Mesendoderm (in vitro differentiated cells): ENCODE measurements at regions not wholly inside any gene's neighbourhood (a gene's known extent, or its start where the extent isn't known, plus 50 kb on each side); places are given as distances from the start of the nearest gene placed in this dataset.

Source experiments
- DNase-seq: peaks from one replicate; pipeline ENCODE4 v3.0.0; 2013
- H2AK5ac ChIP-seq: 2 replicates; pipeline ENCODE4 v1.6.1; 2013; ENCODE audit warnings: low read length, inconsistent platforms
- H2BK120ac ChIP-seq: 2 replicates; pipeline ENCODE4 v1.6.1; 2013; ENCODE audit warnings: low read depth, mild to moderate bottlenecking, low read length, moderate library complexity, mixed read lengths
- H2BK15ac ChIP-seq: replicated peaks from 2 replicates; pipeline ENCODE4 v1.6.1; 2013; ENCODE audit warnings: low read depth, mild to moderate bottlenecking, moderate library complexity
- H2BK5ac ChIP-seq: 2 replicates; pipeline ENCODE4 v1.6.1; 2013; ENCODE audit warnings: low read length, inconsistent platforms
- H3K18ac ChIP-seq: 2 replicates; pipeline ENCODE4 v1.6.1; 2013; ENCODE audit warnings: mild to moderate bottlenecking, low read length, mixed read lengths
- H3K23ac ChIP-seq: one replicate; pipeline ENCODE4 v1.6.1; 2013; ENCODE audit warnings: low read length
- H3K27ac ChIP-seq: 2 replicates; pipeline ENCODE4 v1.5.1; 2013; ENCODE audit warnings: low read depth, mild to moderate bottlenecking, inconsistent platforms, low read length, moderate library complexity
- H3K27me3 ChIP-seq: 2 replicates; pipeline ENCODE4 v1.6.1; 2013; ENCODE audit warnings: low read length, control low read depth, mild to moderate bottlenecking, inconsistent platforms; ENCODE audit not compliant: insufficient read depth, poor library complexity
- H3K36me3 ChIP-seq: 2 replicates; pipeline ENCODE4 v1.6.1; 2013; ENCODE audit warnings: low read length, inconsistent platforms; ENCODE audit not compliant: control insufficient read depth, insufficient read depth
- H3K4ac ChIP-seq: one replicate; pipeline ENCODE4 v1.6.1; 2013; ENCODE audit warnings: low read depth, mild to moderate bottlenecking, low read length, moderate library complexity
- H3K4me1 ChIP-seq: 2 replicates; pipeline ENCODE4 v1.6.1; 2013; ENCODE audit warnings: low read depth, low read length, inconsistent platforms; ENCODE audit not compliant: control insufficient read depth
- H3K4me2 ChIP-seq: 2 replicates; pipeline ENCODE4 v1.6.1; 2013; ENCODE audit warnings: low read length
- H3K4me3 ChIP-seq: 2 replicates; pipeline ENCODE4 v1.5.1; 2013; ENCODE audit warnings: mild to moderate bottlenecking, low read length
- H3K56ac ChIP-seq: one replicate; pipeline ENCODE4 v1.6.1; 2013; ENCODE audit warnings: low read length
- H3K79me1 ChIP-seq: 2 replicates; pipeline ENCODE4 v1.6.1; 2013; ENCODE audit warnings: low read length, inconsistent platforms
- H3K79me2 ChIP-seq: 2 replicates; pipeline ENCODE4 v1.6.1; 2013; ENCODE audit warnings: mild to moderate bottlenecking, low read length; ENCODE audit not compliant: control insufficient read depth, insufficient read depth
- H3K9ac ChIP-seq: 2 replicates; pipeline ENCODE4 v1.6.1; 2013; ENCODE audit warnings: low read length, inconsistent platforms
- H4K5ac ChIP-seq: one replicate; pipeline ENCODE4 v1.6.1; 2013; ENCODE audit warnings: low read length
- H4K8ac ChIP-seq: one replicate; pipeline ENCODE4 v1.6.1; 2013; ENCODE audit warnings: low read depth, mild to moderate bottlenecking, control low read depth, low read length, moderate library complexity
- WGBS: extraction: QIAGEN DNeasy Blood & Tissue Kit; methylation state at CpG from one replicate; pipeline ENCODE4 v1.1.7; 2013; ENCODE audit warnings: low lambda C conversion rate, missing lambda C conversion rate; ENCODE audit not compliant: insufficient coverage; ENCODE audit errors: extremely low coverage; 5-methylcytosine and 5-hydroxymethylcytosine counted together

- no peak overlapping the region for H2AK5ac ChIP-seq
- no peak overlapping the region for H2BK15ac ChIP-seq
- DNase-seq = no peak
- H3K18ac ChIP-seq = no peak overlapping the region
- no peak overlapping the region for H4K8ac ChIP-seq
- H3K23ac ChIP-seq = no peak overlapping the region
- H3K27ac ChIP-seq = no peak overlapping the region
- no peak overlapping the region for H2BK120ac ChIP-seq
- no peak overlapping the region for H3K4me2 ChIP-seq
- H3K79me1 ChIP-seq = no peaks in the 10 kb centered on the region
- no peak overlapping the region for H4K5ac ChIP-seq
- no peak overlapping the region for H2BK5ac ChIP-seq
- no peaks in the 10 kb centered on the region for H3K27me3 ChIP-seq
- no peak overlapping the region for H3K9ac ChIP-seq
- H3K36me3 ChIP-seq = no peaks in the 10 kb centered on the region
- H3K4me1 ChIP-seq = peaks cover 1% of the 10 kb centered on the region
- no peaks in the 10 kb centered on the region for H3K79me2 ChIP-seq
- no peak overlapping the region for H3K4me3 ChIP-seq
- no CpG with 5 or more reads among the region's 13 CpGs for WGBS
- H3K4ac ChIP-seq = no peak overlapping the region
- H3K56ac ChIP-seq = no peak overlapping the region
Observed at GRCh38 chr12:3336606-3337311, 154.2 kb upstream of the PRMT8 start.

- no peak overlapping the region for H3K56ac ChIP-seq
- peaks cover 1% of the 10 kb centered on the region for H3K4me1 ChIP-seq
- no peak overlapping the region for H4K5ac ChIP-seq
- no peak overlapping the region for H3K23ac ChIP-seq
- no peak for DNase-seq
- no peak overlapping the region for H3K4me3 ChIP-seq
- no peak overlapping the region for H3K9ac ChIP-seq
- no peak overlapping the region for H2BK15ac ChIP-seq
- no peak overlapping the region for H4K8ac ChIP-seq
- H3K27me3 ChIP-seq = no peaks in the 10 kb centered on the region
- no peak overlapping the region for H2AK5ac ChIP-seq
- H3K27ac ChIP-seq = no peak overlapping the region
- H3K4me2 ChIP-seq = no peak overlapping the region
- no peak overlapping the region for H2BK120ac ChIP-seq
- H3K79me1 ChIP-seq = no peaks in the 10 kb centered on the region
- no peak overlapping the region for H3K18ac ChIP-seq
- no peak overlapping the region for H3K4ac ChIP-seq
- no CpG with 5 or more reads among the region's 5 CpGs for WGBS
- no peaks in the 10 kb centered on the region for H3K79me2 ChIP-seq
- no peaks in the 10 kb centered on the region for H3K36me3 ChIP-seq
- no peak overlapping the region for H2BK5ac ChIP-seq
Observed at GRCh38 chr12:3337944-3338343, 153.1 kb upstream of the PRMT8 start.

GRCh38 chr12:3339221-3339620, 151.8 kb upstream of the PRMT8 start:
- Histone ChIP-seq H3K4me1 (no peaks in the 10 kb centered on the region), H2AK5ac (no peak overlapping the region), H3K4ac (no peak overlapping the region), H3K4me2 (no peak overlapping the region), H2BK5ac (no peak overlapping the region), H2BK120ac (no peak overlapping the region), H3K56ac (no peak overlapping the region), H3K4me3 (no peak overlapping the region), H3K9ac (no peak overlapping the region), H4K8ac (no peak overlapping the region), H4K5ac (no peak overlapping the region), H2BK15ac (no peak overlapping the region), H3K36me3 (no peaks in the 10 kb centered on the region), H3K79me2 (no peaks in the 10 kb centered on the region), H3K27ac (no peak overlapping the region), H3K23ac (no peak overlapping the region), H3K18ac (no peak overlapping the region), H3K79me1 (no peaks in the 10 kb centered on the region), H3K27me3 (no peaks in the 10 kb centered on the region)
- WGBS = no CpG with 5 or more reads among the region's 7 CpGs
- DNase-seq = no peak

- H3K79me2 ChIP-seq = no peaks in the 10 kb centered on the region
- no peak overlapping the region for H3K9ac ChIP-seq
- no peaks in the 10 kb centered on the region for H3K27me3 ChIP-seq
- no peak for DNase-seq
- WGBS = no CpG with 5 or more reads among the region's 4 CpGs
- no peak overlapping the region for H2AK5ac ChIP-seq
- H4K5ac ChIP-seq = no peak overlapping the region
- no peak overlapping the region for H3K18ac ChIP-seq
- H3K36me3 ChIP-seq = no peaks in the 10 kb centered on the region
- H3K27ac ChIP-seq = no peak overlapping the region
- H2BK120ac ChIP-seq = no peak overlapping the region
- no peak overlapping the region for H2BK15ac ChIP-seq
- H4K8ac ChIP-seq = no peak overlapping the region
- no peak overlapping the region for H2BK5ac ChIP-seq
- no peak overlapping the region for H3K23ac ChIP-seq
- no peak overlapping the region for H3K4me2 ChIP-seq
- H3K4ac ChIP-seq = no peak overlapping the region
- no peaks in the 10 kb centered on the region for H3K4me1 ChIP-seq
- H3K4me3 ChIP-seq = no peak overlapping the region
- H3K56ac ChIP-seq = peak overlapping the region; percentile 44
- no peaks in the 10 kb centered on the region for H3K79me1 ChIP-seq
Observed at GRCh38 chr12:3341594-3341993, 149.4 kb upstream of the PRMT8 start.

GRCh38 chr12:3342051-3342450, 149.0 kb upstream of the PRMT8 start:
- Histone ChIP-seq H4K8ac (no peak overlapping the region), H4K5ac (no peak overlapping the region), H3K79me2 (no peaks in the 10 kb centered on the region), H3K4me3 (no peak overlapping the region), H3K36me3 (no peaks in the 10 kb centered on the region), H2AK5ac (no peak overlapping the region), H3K18ac (no peak overlapping the region), H3K9ac (no peak overlapping the region), H3K27me3 (no peaks in the 10 kb centered on the region), H3K79me1 (no peaks in the 10 kb centered on the region), H3K56ac (peak overlapping the region; percentile 44), H3K4me1 (no peaks in the 10 kb centered on the region), H3K23ac (no peak overlapping the region), H3K27ac (no peak overlapping the region), H3K4me2 (no peak overlapping the region), H2BK120ac (no peak overlapping the region), H3K4ac (no peak overlapping the region), H2BK5ac (no peak overlapping the region), H2BK15ac (no peak overlapping the region)
- no CpG with 5 or more reads among the region's 8 CpGs for whole genome bisulfite sequencing
- DNase-seq = peak; percentile 75

GRCh38 chr12:3348055-3348454, 142.9 kb upstream of the PRMT8 start:
- Histone ChIP-seq H4K8ac (no peak overlapping the region), H3K4ac (no peak overlapping the region), H2BK15ac (no peak overlapping the region), H3K4me3 (no peak overlapping the region), H3K9ac (no peak overlapping the region), H4K5ac (no peak overlapping the region), H3K4me2 (no peak overlapping the region), H3K27ac (no peak overlapping the region), H3K56ac (no peak overlapping the region), H3K18ac (no peak overlapping the region), H2BK5ac (no peak overlapping the region), H3K23ac (no peak overlapping the region), H2BK120ac (no peak overlapping the region), H3K79me1 (no peaks in the 10 kb centered on the region), H3K36me3 (no peaks in the 10 kb centered on the region), H2AK5ac (no peak overlapping the region), H3K27me3 (no peaks in the 10 kb centered on the region), H3K4me1 (no peaks in the 10 kb centered on the region), H3K79me2 (no peaks in the 10 kb centered on the region)
- no peak for DNase-seq
- no CpG with 5 or more reads among the region's 5 CpGs for WGBS
